ENCODE measurements at regions not wholly inside any gene's neighbourhood (a gene's known extent, or its start where the extent isn't known, plus 50 kb on each side); places are given as distances from the start of the nearest gene placed in this dataset.

GRCh38 chr6:6402591-6402990, 82.1 kb upstream of the F13A1 start:
- TF ChIP-seq, protein P1, sequence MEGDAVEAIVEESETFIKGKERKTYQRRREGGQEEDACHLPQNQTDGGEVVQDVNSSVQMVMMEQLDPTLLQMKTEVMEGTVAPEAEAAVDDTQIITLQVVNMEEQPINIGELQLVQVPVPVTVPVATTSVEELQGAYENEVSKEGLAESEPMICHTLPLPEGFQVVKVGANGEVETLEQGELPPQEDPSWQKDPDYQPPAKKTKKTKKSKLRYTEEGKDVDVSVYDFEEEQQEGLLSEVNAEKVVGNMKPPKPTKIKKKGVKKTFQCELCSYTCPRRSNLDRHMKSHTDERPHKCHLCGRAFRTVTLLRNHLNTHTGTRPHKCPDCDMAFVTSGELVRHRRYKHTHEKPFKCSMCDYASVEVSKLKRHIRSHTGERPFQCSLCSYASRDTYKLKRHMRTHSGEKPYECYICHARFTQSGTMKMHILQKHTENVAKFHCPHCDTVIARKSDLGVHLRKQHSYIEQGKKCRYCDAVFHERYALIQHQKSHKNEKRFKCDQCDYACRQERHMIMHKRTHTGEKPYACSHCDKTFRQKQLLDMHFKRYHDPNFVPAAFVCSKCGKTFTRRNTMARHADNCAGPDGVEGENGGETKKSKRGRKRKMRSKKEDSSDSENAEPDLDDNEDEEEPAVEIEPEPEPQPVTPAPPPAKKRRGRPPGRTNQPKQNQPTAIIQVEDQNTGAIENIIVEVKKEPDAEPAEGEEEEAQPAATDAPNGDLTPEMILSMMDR (IDR thresholded peaks at IDR 0.05): no peak
- TF ChIP-seq POLR2A (IDR thresholded peaks at IDR 0.05): no peak
